GM10266 (cell line): ENCODE measurements at regions not wholly inside any gene's neighbourhood (a gene's known extent, or its start where the extent isn't known, plus 50 kb on each side); places are given as distances from the start of the nearest gene placed in this dataset.

Experiments
- DNase-seq: peaks from one replicate; pipeline ENCODE4 v3.0.0; 2012; ENCODE audit errors: extremely low spot score
- TF ChIP-seq, protein P1 (sequence below): IDR thresholded peaks from 2 replicates; pipeline ENCODE4 v1.5.1; 2012; ENCODE audit warnings: mild to moderate bottlenecking, low read depth; ENCODE audit not compliant: control insufficient read depth, insufficient read depth; ENCODE audit errors: missing control alignments

GRCh38 chr2:191488135-191488534 lies 189.8 kb upstream of the NABP1 start:
- TF ChIP-seq, protein P1, sequence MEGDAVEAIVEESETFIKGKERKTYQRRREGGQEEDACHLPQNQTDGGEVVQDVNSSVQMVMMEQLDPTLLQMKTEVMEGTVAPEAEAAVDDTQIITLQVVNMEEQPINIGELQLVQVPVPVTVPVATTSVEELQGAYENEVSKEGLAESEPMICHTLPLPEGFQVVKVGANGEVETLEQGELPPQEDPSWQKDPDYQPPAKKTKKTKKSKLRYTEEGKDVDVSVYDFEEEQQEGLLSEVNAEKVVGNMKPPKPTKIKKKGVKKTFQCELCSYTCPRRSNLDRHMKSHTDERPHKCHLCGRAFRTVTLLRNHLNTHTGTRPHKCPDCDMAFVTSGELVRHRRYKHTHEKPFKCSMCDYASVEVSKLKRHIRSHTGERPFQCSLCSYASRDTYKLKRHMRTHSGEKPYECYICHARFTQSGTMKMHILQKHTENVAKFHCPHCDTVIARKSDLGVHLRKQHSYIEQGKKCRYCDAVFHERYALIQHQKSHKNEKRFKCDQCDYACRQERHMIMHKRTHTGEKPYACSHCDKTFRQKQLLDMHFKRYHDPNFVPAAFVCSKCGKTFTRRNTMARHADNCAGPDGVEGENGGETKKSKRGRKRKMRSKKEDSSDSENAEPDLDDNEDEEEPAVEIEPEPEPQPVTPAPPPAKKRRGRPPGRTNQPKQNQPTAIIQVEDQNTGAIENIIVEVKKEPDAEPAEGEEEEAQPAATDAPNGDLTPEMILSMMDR, result no peak
- DNase-seq, result no peak

DNA sequence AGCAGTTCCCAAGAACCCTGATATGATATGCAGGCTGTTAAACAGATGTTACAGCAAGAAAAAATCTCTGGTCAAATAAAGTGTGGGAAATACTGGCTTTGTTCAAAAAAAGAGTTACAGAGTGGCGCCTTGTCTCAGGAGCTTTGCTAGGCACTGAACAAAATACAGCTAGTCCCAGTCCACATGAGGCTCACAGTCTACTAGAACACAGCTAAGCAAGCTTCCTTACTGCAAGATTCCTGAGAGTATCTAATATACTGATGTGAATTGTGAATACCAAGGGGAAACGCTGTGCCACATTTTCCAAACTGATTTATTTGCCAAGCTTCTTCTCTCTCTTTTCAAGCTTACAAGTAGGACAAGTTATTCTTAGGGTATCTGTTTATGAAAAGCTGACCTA lies 188.8 kb upstream of the NABP1 start:
- TF ChIP-seq, protein P1, result no peak

DNA sequence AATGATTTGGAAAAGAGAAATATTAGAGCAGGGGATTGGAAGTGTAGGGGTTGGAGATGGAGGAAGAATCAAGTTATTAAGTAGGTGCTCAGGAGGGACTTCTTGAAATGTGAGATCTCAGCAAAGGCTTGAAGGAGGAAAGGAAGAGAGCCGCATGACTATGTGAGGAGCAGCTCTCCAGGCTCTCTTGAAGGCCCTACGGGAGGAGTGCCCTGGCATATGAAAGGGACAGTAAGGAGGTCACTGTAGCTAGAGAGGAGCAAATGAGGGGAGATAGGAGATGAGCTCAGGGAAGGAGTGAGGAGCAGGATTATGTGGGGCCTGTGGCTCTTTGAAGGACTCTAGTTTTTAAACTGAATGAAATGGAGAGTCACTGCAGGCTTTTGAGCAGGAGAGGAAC lies 181.1 kb upstream of the NABP1 start:
- TF ChIP-seq, protein P1, result no peak
- DNase-seq, result no peak

More for the DNA sequence above, 188.8 kb upstream of the NABP1 start:
- no peak for DNase-seq

DNA sequence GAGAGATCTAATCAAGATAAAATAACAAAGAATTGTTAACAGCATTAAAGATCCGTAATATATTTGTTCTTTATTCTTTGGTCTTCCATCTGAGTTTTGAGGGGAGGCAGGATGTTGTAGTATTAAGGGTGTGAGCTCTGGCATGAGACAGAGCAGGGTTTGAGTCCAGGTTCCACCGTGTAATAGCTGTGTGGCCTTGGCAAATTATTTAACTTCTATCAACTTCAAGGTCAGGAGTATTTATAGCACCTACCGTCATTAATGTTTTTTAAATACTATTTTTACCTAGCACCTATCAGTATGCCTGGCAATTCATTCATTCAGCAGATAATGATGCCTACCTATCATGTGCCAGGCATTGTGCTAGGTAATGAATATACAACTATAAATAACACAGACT lies 180.1 kb upstream of the NABP1 start:
- DNase-seq, result no peak
- TF ChIP-seq, protein P1, result no peak

DNA sequence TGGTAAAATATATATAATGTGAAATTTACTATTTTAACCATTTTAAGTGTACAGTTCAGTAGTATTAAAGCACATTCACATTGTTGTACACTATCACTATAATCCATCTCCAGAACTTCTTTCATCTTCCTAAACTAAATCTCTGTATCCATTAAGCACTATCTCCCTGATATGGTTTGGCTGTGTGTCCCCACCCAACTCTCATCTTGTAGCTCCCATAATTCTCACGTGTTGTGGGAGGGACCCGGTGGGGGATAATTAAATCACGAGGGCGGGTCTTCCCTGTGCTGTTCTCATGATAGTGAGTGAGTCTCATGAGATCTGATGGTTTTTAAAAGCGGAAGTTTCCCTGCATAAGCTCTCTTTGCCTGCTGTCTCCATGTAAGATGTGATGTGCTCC lies 178.9 kb upstream of the NABP1 start:
- TF ChIP-seq, protein P1, result no peak
- no peak for DNase-seq

DNA sequence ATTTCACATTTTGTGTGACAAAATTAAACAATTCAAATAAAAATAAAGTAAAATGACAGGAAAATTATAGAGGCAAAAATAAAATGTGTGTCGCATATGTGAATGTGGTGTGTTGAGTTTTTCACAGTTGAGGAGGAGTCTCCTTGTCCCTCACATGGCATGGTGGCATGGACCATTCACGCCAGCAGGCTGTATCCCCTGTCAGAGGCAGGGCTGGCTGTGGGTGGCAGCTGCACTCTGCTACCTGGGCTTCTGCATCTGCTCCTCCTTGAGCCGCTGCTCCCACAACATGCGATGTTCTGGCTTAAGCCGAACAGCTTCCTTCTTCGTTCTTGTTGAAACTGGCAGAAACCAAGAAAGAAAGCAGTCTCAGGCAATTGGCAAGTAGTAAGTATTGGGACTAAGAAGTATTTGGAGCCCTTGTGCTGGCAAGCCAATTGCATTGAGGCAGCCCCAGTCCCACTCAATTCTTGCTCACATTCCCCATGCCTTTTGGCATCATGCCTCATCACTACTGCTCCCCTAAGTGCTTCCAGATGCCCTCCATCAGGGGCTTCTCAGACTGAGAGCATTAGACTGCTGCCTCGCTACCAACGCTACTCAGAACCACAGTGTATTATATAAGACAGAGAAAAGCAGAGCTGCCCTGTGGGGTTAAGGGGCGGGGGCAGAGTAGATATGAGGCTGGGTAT lies 177.9 kb upstream of the NABP1 start:
- DNase-seq, result no peak
- TF ChIP-seq, protein P1, result no peak

- TF ChIP-seq, protein P1, result no peak
- DNase-seq, result no peak
Measured at GRCh38 chr2:191500566-191500883, 177.4 kb upstream of the NABP1 start.
